Caco-2 (cell line): ENCODE measurements at regions not wholly inside any gene's neighbourhood (a gene's known extent, or its start where the extent isn't known, plus 50 kb on each side); places are given as distances from the start of the nearest gene placed in this dataset.

Experiments used
- BruUV-seq: library from RNA; stranded (reverse); fragments of 400-500 nt; replicated peaks from 2 replicates; lab custom pipeline; 2021; lab: Mats Ljungman, UMichigan
- CTCF ChIA-PET: fragments of 300-600 bp; sonication (Branson Sonifier 250); formaldehyde crosslinking; loops from one replicate; lab custom pipeline; 2022; ENCODE audit warnings: antibody characterized with exemption; lab: Charles Lee
- POLR2A ChIA-PET: fragments of 300-600 bp; sonication (Branson Sonifier 250); formaldehyde crosslinking; loops from one replicate; lab custom pipeline; 2022; ENCODE audit warnings: antibody characterized with exemption; lab: Charles Lee
- DNase-seq, 2 experiments: peaks; one replicate each; pipeline versions ENCODE4 v3.0.0 to v3.0.0-alpha.2; 2020 to 2022
- H3K27me3 ChIP-seq: replicated peaks from 2 replicates; pipeline ENCODE4 v1.6.0; 2011; ENCODE audit warnings: low read length; ENCODE audit not compliant: control insufficient read depth, insufficient read depth
- H3K36me3 ChIP-seq: 2 replicates; pipeline ENCODE4 v1.5.1; 2011; ENCODE audit warnings: low read length; ENCODE audit not compliant: control insufficient read depth, insufficient read depth
- H3K4me1 ChIP-seq: fragments of 250-450 bp; sonication (Bioruptor Pico); 2 replicates; pipeline ENCODE4 v1.5.1; 2020; ENCODE audit warnings: mild to moderate bottlenecking
- H3K4me3 ChIP-seq: 2 replicates; pipeline ENCODE4 v1.5.1; 2011; ENCODE audit warnings: low read depth, mild to moderate bottlenecking, control low read depth, low read length
- H3K9me3 ChIP-seq: fragments of 250-450 bp; sonication (Bioruptor Pico); 2 replicates; pipeline ENCODE4 v1.5.1; 2020; ENCODE audit warnings: mild to moderate bottlenecking, moderate library complexity
- H3K27ac Mint-ChIP-seq: one replicate; pipeline ENCODE4 v1.8.0; 2022; ENCODE audit warnings: mixed read lengths; ENCODE audit not compliant: unreplicated experiment
- H3K27me3 Mint-ChIP-seq: one replicate; pipeline ENCODE4 v1.8.0; 2022; ENCODE audit warnings: mixed read lengths; ENCODE audit not compliant: insufficient read depth, unreplicated experiment
- H3K36me3 Mint-ChIP-seq: one replicate; pipeline ENCODE4 v1.8.0; 2022; ENCODE audit warnings: mild to moderate bottlenecking, mixed read lengths; ENCODE audit not compliant: insufficient read depth, unreplicated experiment
- H3K4me1 Mint-ChIP-seq: one replicate; pipeline ENCODE4 v1.8.0; 2022; ENCODE audit warnings: low read depth, mixed read lengths; ENCODE audit not compliant: unreplicated experiment
- H3K4me3 Mint-ChIP-seq: one replicate; pipeline ENCODE4 v1.8.0; 2022; ENCODE audit warnings: mild to moderate bottlenecking, moderate library complexity, mixed read lengths; ENCODE audit not compliant: unreplicated experiment
- H3K9me3 Mint-ChIP-seq: one replicate; pipeline ENCODE4 v1.8.0; 2022; ENCODE audit warnings: mixed read lengths; ENCODE audit not compliant: unreplicated experiment
- CTCF ChIP-seq, 2 experiments: fragments of 200-600 bp in 1 of 2; IDR thresholded peaks; 1 replicate in 1 of 2; 2 replicates in 1 of 2; pipeline versions ENCODE4 v1.5.1 to v1.8.0; 2011 to 2022; ENCODE audit warnings: antibody characterized with exemption in 1 of 2, control low read depth in 1 of 2, inconsistent platforms in 1 of 2, low read depth in 1 of 2, low read length in 1 of 2, mild to moderate bottlenecking in 1 of 2, moderate library complexity in 1 of 2; ENCODE audit not compliant: insufficient read depth in 1 of 2, severe bottlenecking in 1 of 2, unreplicated experiment in 1 of 2
- intact Hi-C: fragments of 100-400 bp; cut with micrococcal nuclease; formaldehyde crosslinking; loops from one replicate; pipeline ENCODE4 v1.10.0; 2022; ENCODE audit not compliant: unreplicated experiment

GRCh38 chr2:20549691-20550348 lies 101.1 kb downstream of the HS1BP3 start:
- DNase-seq = no peak
- no peaks in the 10 kb centered on the region for H3K9me3 ChIP-seq
- TF ChIP-seq CTCF (IDR thresholded peaks at IDR 0.05; ENCODE audit: insufficient read depth in 1 of 2, low read depth in 1 of 2, low read length in 1 of 2, severe bottlenecking in 1 of 2, unreplicated experiment in 1 of 2) = no peak
- Mint-ChIP-seq H3K36me3 (no peaks in the 10 kb centered on the region), H3K4me1 (peaks cover 6% of the 10 kb centered on the region), H3K27me3 (no peaks in the 10 kb centered on the region), H3K9me3 (no peaks in the 10 kb centered on the region), H3K27ac (no peak overlapping the region), H3K4me3 (no peak overlapping the region)
- no peaks in the 10 kb centered on the region for H3K4me1 ChIP-seq
- no peaks in the 10 kb centered on the region for H3K27me3 ChIP-seq
- CTCF ChIA-PET = no interaction called here
- no TSS peak for BruUV-seq
- H3K4me3 ChIP-seq = no peak overlapping the region
- POLR2A ChIA-PET = interaction anchor here (0.9 kb wide), 1 partner anchor 40 kb away, joined by 5 read pairs; no protein-coding TSS in a partner anchor
- intact Hi-C loops = no loop called here
- H3K36me3 ChIP-seq = no peaks in the 10 kb centered on the region

GRCh38 chr2:20551260-20551944 lies 99.5 kb downstream of the HS1BP3 start:
- no peak for TF ChIP-seq CTCF (IDR thresholded peaks at IDR 0.05; ENCODE audit: insufficient read depth in 1 of 2, low read depth in 1 of 2, low read length in 1 of 2, severe bottlenecking in 1 of 2, unreplicated experiment in 1 of 2)
- no peak overlapping the region for H3K27ac Mint-ChIP-seq
- no peak overlapping the region for H3K4me3 Mint-ChIP-seq
- no peaks in the 10 kb centered on the region for H3K36me3 ChIP-seq
- no peaks in the 10 kb centered on the region for H3K27me3 Mint-ChIP-seq
- ChIA-PET CTCF (interaction anchor here (1.1 kb wide), 1 partner anchor 90 kb away, joined by 6 read pairs; no protein-coding TSS in a partner anchor), POLR2A (interaction anchor here (0.7 kb wide), 1 partner anchor 104 kb away, joined by 4 read pairs; no protein-coding TSS in a partner anchor)
- DNase-seq = no peak
- no peaks in the 10 kb centered on the region for H3K4me1 ChIP-seq
- H3K4me1 Mint-ChIP-seq = peaks cover 5% of the 10 kb centered on the region
- no peaks in the 10 kb centered on the region for H3K27me3 ChIP-seq
- no peaks in the 10 kb centered on the region for H3K36me3 Mint-ChIP-seq
- intact Hi-C loops = no loop called here
- BruUV-seq = no TSS peak
- H3K9me3 Mint-ChIP-seq = no peaks in the 10 kb centered on the region
- H3K9me3 ChIP-seq = no peaks in the 10 kb centered on the region
- H3K4me3 ChIP-seq = no peak overlapping the region

- CTCF ChIA-PET = no interaction called here
Observed at GRCh38 chr2:20551945-20552328, 99.0 kb downstream of the HS1BP3 start.

More at GRCh38 chr2:20551945-20552328, 99.0 kb downstream of the HS1BP3 start:
- H3K4me1 Mint-ChIP-seq = peaks cover under 1% of the 10 kb centered on the region
- TF ChIP-seq CTCF (IDR thresholded peaks at IDR 0.05; ENCODE audit: insufficient read depth in 1 of 2, low read depth in 1 of 2, low read length in 1 of 2, severe bottlenecking in 1 of 2, unreplicated experiment in 1 of 2) = no peak
- no peak overlapping the region for H3K27ac Mint-ChIP-seq
- Histone ChIP-seq H3K4me1 (no peaks in the 10 kb centered on the region), H3K4me3 (no peak overlapping the region), H3K9me3 (no peaks in the 10 kb centered on the region), H3K27me3 (no peaks in the 10 kb centered on the region), H3K36me3 (no peaks in the 10 kb centered on the region)
- H3K4me3 Mint-ChIP-seq = no peak overlapping the region
- no peak for DNase-seq
- intact Hi-C loops = no loop called here
- H3K9me3 Mint-ChIP-seq = no peaks in the 10 kb centered on the region
- no TSS peak for BruUV-seq
- POLR2A ChIA-PET = interaction anchor here (0.7 kb wide), 1 partner anchor 104 kb away, joined by 4 read pairs; no protein-coding TSS in a partner anchor
- H3K27me3 Mint-ChIP-seq = no peaks in the 10 kb centered on the region
- no peaks in the 10 kb centered on the region for H3K36me3 Mint-ChIP-seq
